ENCODE measurements at regions not wholly inside any gene's neighbourhood (a gene's known extent, or its start where the extent isn't known, plus 50 kb on each side); places are given as distances from the start of the nearest gene placed in this dataset.
"Not testable (repeated sequence)": the region's sequence is repeated elsewhere in the genome, so short reads cannot be mapped to it uniquely, and the experiment has no call there.

DNA sequence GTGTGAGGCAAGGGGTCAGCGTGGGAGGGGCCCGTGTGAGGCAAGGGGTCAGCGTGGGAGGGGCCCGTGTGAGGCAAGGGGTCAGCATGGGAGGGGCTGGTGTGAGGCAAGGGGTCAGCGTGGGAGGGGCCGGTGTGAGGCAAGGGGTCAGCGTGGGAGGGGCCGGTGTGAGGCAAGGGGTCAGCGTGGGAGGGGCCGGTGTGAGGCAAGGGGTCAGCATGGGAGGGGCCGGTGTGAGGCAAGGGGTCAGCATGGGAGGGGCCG, 119.2 kb downstream of the SEPTIN14 start:
- not testable (repeated sequence) for DNase-seq (ENCODE audit: low read depth, low spot score)

- DNase-seq (ENCODE audit: low read depth, low spot score): not testable (repeated sequence)
Observed at GRCh38 chr7:55742651-55743453, 119.7 kb downstream of the SEPTIN14 start.

DNA sequence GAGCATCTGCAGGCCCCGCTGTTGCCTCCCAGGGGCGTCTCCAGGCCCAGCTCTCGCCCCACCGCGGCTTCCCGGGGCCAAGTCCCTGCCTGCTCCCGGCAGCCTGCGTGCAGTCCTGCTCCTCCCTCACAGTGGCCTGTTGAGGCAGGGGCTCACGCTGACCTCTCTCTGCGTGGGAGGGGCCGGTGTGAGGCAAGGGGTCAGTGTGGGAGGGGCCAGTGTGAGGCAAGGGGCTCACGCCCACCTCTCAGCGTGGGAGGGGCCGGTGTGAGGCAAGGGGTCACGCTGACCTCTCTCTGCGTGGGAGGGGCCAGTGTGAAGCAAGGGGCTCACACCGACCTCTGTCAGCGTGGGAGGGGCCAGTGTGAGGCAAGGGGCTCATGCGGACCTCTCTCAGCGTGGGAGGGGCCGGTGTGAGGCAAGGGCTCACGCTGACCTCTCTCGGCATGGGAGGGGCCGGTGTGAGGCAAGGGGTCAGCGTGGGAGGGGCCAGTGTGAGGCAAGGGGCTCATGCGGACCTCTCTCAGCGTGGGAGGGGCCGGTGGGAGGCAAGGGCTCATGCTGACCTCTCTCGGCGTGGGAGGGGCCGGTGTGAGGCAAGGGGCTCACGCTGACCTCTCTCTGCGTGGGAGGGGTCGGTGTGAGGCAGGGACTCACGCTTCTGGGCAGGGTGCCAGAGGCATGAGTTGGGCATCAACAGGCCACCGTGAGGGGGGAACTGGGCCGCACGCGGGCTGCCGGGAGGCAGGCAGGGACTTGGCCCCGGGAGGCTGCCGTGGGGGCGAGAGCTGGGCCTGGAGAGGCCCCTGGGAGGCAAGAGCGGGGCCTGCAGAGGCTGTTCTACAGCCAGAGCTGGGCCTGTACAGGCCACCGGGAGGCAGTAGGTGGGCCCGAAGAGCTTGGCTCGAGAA, 120.6 kb downstream of the SEPTIN14 start:
- DNase-seq (ENCODE audit: low read depth, low spot score): not testable (repeated sequence)

DNA sequence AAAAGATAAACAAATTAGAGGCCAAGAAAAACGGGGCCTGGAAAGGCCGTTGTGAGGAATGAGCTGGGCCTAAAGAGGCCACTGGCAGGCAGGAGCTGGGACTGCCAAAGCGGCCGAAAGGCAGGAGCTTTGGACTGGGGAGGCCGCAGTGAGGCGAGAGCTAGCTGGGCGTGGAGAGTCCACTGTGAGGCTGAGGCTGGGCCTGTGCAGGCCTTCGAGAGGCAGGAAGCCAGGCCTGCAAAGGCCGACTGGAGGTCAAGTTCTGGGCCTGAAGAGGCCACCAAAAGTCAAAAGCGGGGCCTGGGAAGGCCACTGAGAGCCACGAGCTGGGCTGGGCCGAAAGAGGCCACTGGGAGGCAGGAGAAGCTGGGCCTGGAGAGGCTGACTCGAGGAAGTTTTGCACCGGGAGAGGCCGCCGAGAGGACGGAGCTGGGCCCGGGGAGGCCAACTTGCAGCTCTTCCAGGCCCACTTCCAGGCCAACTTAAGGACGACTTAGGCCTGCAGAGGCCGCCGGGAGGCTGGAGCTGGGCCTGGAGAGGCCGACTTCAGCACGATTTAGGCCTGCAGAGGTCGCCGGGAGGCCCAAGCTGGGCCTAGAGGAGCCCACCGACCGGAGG, 121.8 kb downstream of the SEPTIN14 start:
- not testable (repeated sequence) for DNase-seq (ENCODE audit: low read depth, low spot score)

GRCh38 chr7:55740053-55740452, 122.5 kb downstream of the SEPTIN14 start:
- not testable (repeated sequence) for DNase-seq (ENCODE audit: low read depth, low spot score)

- DNase-seq (ENCODE audit: low read depth, low spot score): not testable (repeated sequence)
Observed at GRCh38 chr7:55736641-55737221, 125.8 kb downstream of the SEPTIN14 start.

GRCh38 chr7:55733241-55734140, 129.1 kb downstream of the SEPTIN14 start:
- DNase-seq (ENCODE audit: low read depth, low spot score): no peak

DNA sequence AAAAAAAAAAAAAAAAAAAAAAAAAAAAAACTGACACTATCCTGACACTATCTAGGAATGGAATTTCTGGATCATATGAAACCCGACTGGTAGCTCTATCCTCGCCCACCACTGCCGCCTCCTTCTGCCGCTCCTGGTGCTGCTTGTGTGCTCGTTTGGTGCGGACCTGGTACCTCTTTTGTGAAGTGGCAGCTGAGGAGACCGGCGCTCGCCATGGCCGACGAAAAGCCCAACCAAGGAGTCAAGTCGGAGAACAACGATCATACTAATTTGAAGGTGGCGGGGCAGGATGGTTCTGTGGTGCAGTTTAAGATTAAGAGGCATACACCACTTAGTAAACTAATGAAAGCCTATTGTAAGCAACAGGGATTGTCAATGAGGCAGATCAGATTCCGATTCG, 130.6 kb downstream of the SEPTIN14 start:
- DNase-seq (ENCODE audit: low read depth, low spot score): no peak

- DNase-seq (ENCODE audit: low read depth, low spot score): no peak
Observed at GRCh38 chr7:55730197-55730596, 132.4 kb downstream of the SEPTIN14 start.

DNA sequence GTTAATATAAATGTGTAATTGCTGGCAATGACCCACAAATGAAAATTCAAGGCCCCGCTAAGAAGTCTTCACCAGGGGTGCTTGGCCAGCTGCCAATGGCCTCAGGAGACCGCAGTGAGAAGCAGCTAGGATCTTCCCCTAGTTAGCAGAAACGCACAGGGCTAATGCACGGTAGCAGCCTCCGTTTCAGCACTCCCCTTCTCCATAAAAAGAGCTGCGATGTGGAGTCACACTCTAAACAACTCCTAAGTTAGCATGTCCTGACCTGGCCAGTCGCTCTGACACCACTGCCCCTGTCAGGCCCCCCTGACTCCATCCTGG, 139.0 kb downstream of the SEPTIN14 start:
- DNase-seq (ENCODE audit: low read depth, low spot score): no peak

- not testable (repeated sequence) for DNase-seq (ENCODE audit: low read depth, low spot score)
Observed at GRCh38 chr7:55722874-55723620, 139.5 kb downstream of the SEPTIN14 start.

GRCh38 chr7:55721004-55721403, 141.5 kb downstream of the SEPTIN14 start:
- DNase-seq (ENCODE audit: low read depth, low spot score): not testable (repeated sequence)

- DNase-seq (ENCODE audit: low read depth, low spot score): not testable (repeated sequence)
Observed at GRCh38 chr7:55715247-55715867, 143.1 kb upstream of the VOPP1 start.

- DNase-seq (ENCODE audit: low read depth, low spot score): not testable (repeated sequence)
Observed at GRCh38 chr7:55714370-55714769, 142.1 kb upstream of the VOPP1 start.

- DNase-seq (ENCODE audit: low read depth, low spot score): not testable (repeated sequence)
Observed at GRCh38 chr7:55710312-55710711, 138.0 kb upstream of the VOPP1 start.

- not testable (repeated sequence) for DNase-seq (ENCODE audit: low read depth, low spot score)
Observed at GRCh38 chr7:55708028-55708427, 135.7 kb upstream of the VOPP1 start.

DNA sequence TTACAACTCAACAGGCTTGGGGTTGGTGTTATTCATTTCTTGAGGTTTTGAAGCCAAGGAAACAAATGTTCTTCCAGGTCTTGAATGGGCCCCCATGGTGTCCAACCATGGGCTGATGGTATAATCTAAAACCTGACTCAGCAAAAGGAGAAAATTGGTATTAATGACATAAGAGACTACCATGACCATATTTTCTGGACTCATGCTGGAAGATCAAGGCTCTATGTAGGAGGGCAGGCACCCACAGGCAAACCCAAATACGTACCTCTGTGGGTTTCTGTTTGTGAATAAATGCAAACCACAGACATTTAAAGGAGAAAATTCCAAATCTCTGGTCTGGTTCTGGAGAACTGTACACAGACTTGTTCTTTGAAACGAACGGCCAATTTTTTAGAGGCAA, 135.1 kb upstream of the VOPP1 start:
- DNase-seq (ENCODE audit: low read depth, low spot score): not testable (repeated sequence)

DNA sequence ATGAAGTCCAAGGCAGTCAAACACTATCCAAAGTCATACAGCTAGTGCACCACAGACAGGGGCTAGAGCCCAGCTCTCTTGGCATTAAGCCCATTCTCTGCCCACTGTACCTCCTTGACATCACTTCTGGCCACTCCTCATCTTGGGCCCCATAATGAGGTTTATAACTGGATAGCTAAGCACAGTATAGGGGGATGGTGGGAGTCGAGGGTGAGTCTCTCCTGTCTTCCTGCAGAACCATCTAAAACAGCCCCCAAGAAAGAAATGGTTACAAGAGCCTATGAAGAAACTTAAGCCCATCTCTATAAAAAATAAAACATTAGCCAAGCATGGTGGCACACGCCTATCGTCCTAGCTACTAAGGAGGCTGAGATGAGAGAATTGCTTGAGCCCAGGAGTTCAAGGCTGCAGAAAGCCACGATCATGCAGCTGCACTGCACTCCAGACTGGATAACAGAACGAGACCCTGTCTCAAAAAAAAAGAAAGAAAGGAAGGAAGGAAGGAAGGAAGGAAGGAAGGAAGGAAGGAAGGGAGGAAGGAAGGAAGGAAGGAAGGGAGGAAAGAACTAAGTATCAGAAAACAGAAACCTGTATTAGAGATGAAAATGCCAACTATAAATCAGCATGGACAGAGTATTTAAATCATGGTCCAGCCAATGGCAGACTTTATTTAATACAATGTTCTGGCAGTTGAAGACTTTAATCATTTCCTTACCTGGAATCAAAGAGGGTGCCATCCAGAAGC, 134.3 kb upstream of the VOPP1 start:
- DNase-seq (ENCODE audit: low read depth, low spot score): not testable (repeated sequence)

Measured in smooth muscle cell of the brain vasculature (primary cell).